ENCODE measurements at regions not wholly inside any gene's neighbourhood (a gene's known extent, or its start where the extent isn't known, plus 50 kb on each side); places are given as distances from the start of the nearest gene placed in this dataset.
"Not testable (repeated sequence)": the region's sequence is repeated elsewhere in the genome, so short reads cannot be mapped to it uniquely, and the experiment has no call there.

- DNase-seq (ENCODE audit: low read depth) = not testable (repeated sequence)
These were observed 566.6 kb downstream of the TMEM38B start for GRCh38 chr9:106260908-106261307.

GRCh38 chr9:106277966-106278365 lies 583.6 kb downstream of the TMEM38B start:
- no peak for DNase-seq (ENCODE audit: low read depth)

- no peak for DNase-seq (ENCODE audit: low read depth)
These were observed 579.2 kb upstream of the ZNF462 start for GRCh38 chr9:106283769-106284168.

- no peak for DNase-seq (ENCODE audit: low read depth)
These were observed 578.7 kb upstream of the ZNF462 start for GRCh38 chr9:106284296-106284695.

GRCh38 chr9:106286249-106286648 lies 576.7 kb upstream of the ZNF462 start:
- no peak for DNase-seq (ENCODE audit: low read depth)

- DNase-seq (ENCODE audit: low read depth) = no peak
These were observed 575.8 kb upstream of the ZNF462 start for GRCh38 chr9:106287091-106287631.

GRCh38 chr9:106287731-106288130 lies 575.2 kb upstream of the ZNF462 start:
- DNase-seq (ENCODE audit: low read depth) = no peak

GRCh38 chr9:106288689-106289088 lies 574.3 kb upstream of the ZNF462 start:
- DNase-seq (ENCODE audit: low read depth) = no peak

- no peak for DNase-seq (ENCODE audit: low read depth)
These were observed 571.2 kb upstream of the ZNF462 start for GRCh38 chr9:106291786-106292185.

- DNase-seq (ENCODE audit: low read depth) = no peak
These were observed 566.5 kb upstream of the ZNF462 start for GRCh38 chr9:106296426-106296825.

- no peak for DNase-seq (ENCODE audit: low read depth)
These were observed 564.0 kb upstream of the ZNF462 start for GRCh38 chr9:106298997-106299396.

- DNase-seq (ENCODE audit: low read depth) = no peak
These were observed 558.5 kb upstream of the ZNF462 start for GRCh38 chr9:106304401-106304920.

GRCh38 chr9:106305428-106306133 lies 557.4 kb upstream of the ZNF462 start:
- DNase-seq (ENCODE audit: low read depth) = no peak

- no peak for DNase-seq (ENCODE audit: low read depth)
These were observed 555.3 kb upstream of the ZNF462 start for GRCh38 chr9:106307670-106308069.

- no peak for DNase-seq (ENCODE audit: low read depth)
These were observed 553.0 kb upstream of the ZNF462 start for GRCh38 chr9:106309925-106310324.

GRCh38 chr9:106310782-106311181 lies 552.2 kb upstream of the ZNF462 start:
- DNase-seq (ENCODE audit: low read depth) = no peak

GRCh38 chr9:106312906-106313305 lies 550.1 kb upstream of the ZNF462 start:
- DNase-seq (ENCODE audit: low read depth) = no peak

GRCh38 chr9:106314476-106314875 lies 548.5 kb upstream of the ZNF462 start:
- no peak for DNase-seq (ENCODE audit: low read depth)

- no peak for DNase-seq (ENCODE audit: low read depth)
These were observed 541.4 kb upstream of the ZNF462 start for GRCh38 chr9:106321394-106322180.

GRCh38 chr9:106322706-106323245 lies 540.2 kb upstream of the ZNF462 start:
- no peak for DNase-seq (ENCODE audit: low read depth)

- no peak for DNase-seq (ENCODE audit: low read depth)
These were observed 538.8 kb upstream of the ZNF462 start for GRCh38 chr9:106324053-106324585.

- no peak for DNase-seq (ENCODE audit: low read depth)
These were observed 538.2 kb upstream of the ZNF462 start for GRCh38 chr9:106324591-106325280.
